GM23248 (cell line): ENCODE measurements at regions not wholly inside any gene's neighbourhood (a gene's known extent, or its start where the extent isn't known, plus 50 kb on each side); places are given as distances from the start of the nearest gene placed in this dataset.
"Not testable (repeated sequence)": the region's sequence is repeated elsewhere in the genome, so short reads cannot be mapped to it uniquely, and the experiment has no call there.

ENCODE experiments used
- EZH2 ChIP-seq: fragments of 200-600 bp; sonication (generic); IDR thresholded peaks from 2 replicates; pipeline ENCODE4 v1.6.1; 2018; ENCODE audit warnings: antibody characterized with exemption, mild to moderate bottlenecking; ENCODE audit not compliant: insufficient read depth, poor library complexity, severe bottlenecking
- EZH2phosphoT487 ChIP-seq: fragments of 200-600 bp; sonication (generic); IDR thresholded peaks from 2 replicates; pipeline ENCODE4 v1.6.1; 2018; ENCODE audit warnings: antibody characterized with exemption, moderate library complexity, mild to moderate bottlenecking, low read depth; ENCODE audit not compliant: insufficient read depth

DNA sequence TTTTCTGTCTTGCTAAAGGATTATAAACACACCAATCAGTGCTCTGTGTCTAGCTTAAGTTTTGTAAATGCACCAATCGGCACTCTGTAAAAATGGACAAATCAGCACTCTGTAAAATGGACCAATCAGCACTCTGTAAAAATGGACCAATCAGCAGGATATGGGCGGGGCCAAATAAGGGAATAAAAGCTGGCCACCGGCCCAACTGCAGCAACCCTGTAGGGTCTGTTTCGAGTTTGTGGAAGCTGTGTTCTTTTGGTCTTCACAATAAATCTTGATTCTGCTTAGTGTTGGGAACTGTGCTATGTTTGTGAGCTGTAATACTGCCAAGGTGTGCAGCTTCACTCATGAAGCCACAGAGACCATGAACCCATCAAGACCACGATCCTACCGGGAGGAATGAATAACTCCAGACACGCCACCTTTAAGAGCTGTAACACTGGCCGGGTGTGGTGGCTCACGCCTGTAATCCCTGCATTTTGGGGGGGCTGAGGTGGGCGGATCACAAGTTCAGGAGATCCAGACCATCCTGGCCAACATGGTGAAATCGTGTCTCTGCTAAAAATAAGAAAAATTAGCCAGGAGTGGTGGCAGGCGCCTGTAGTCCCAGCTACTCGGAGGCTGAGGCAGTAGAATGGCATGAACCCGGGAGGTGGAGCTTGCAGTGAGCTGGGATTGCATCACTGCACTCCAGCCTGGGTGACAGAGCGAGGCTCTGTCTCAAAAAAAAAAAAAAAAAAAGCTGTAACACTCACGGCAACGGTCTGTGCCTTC is 133.0 kb upstream of the GDF10 start:
- TF ChIP-seq EZH2phosphoT487, EZH2: not testable (repeated sequence)
